ENCODE measurements at regions not wholly inside any gene's neighbourhood (a gene's known extent, or its start where the extent isn't known, plus 50 kb on each side); places are given as distances from the start of the nearest gene placed in this dataset.
"Not testable (repeated sequence)": the region's sequence is repeated elsewhere in the genome, so short reads cannot be mapped to it uniquely, and the experiment has no call there.

DNA sequence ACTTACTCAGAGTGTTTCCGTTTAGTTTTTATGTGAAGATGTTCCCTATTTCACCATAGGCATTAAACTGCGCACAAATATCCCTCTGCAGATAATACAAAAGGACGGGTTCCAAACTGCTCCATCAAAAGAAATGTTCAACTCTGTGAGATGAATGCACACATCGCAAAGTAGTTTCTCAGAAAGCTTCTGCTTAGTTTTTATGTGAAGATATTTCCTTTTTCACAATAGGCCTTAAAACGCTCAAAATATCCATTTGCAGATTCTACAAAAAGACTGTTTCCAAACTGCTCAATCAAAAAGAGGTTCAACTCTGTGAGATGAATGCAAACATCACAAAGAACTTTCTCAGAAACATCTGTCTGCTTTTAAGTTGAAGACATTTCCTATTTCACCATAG, 1850.5 kb downstream of the UQCRFS1 start:
- H3F3A ChIP-seq (ENCODE audit: insufficient read depth, low read depth); H3K9me3 ChIP-seq (ENCODE audit: insufficient read depth, low read depth); H3K27me3 ChIP-seq (ENCODE audit: insufficient read depth, low read depth); H3K36me3 ChIP-seq (ENCODE audit: low read depth); H3K4me3 ChIP-seq; BruUV-seq (replicated peaks); H3K9me2 ChIP-seq (ENCODE audit: insufficient read depth); POLR2A ChIA-PET (ENCODE audit: unreplicated experiment); H2AFZ ChIP-seq; H3K79me2 ChIP-seq (ENCODE audit: low read depth); H4K20me1 ChIP-seq (ENCODE audit: insufficient read depth); intact Hi-C loops (cut with micrococcal nuclease; ENCODE audit: unreplicated experiment); H3K27ac ChIP-seq; H3K4me1 ChIP-seq (replicated peaks; ENCODE audit: insufficient read depth); H3K4me2 ChIP-seq; CTCF ChIA-PET; DNase-seq: not testable (repeated sequence)

DNA sequence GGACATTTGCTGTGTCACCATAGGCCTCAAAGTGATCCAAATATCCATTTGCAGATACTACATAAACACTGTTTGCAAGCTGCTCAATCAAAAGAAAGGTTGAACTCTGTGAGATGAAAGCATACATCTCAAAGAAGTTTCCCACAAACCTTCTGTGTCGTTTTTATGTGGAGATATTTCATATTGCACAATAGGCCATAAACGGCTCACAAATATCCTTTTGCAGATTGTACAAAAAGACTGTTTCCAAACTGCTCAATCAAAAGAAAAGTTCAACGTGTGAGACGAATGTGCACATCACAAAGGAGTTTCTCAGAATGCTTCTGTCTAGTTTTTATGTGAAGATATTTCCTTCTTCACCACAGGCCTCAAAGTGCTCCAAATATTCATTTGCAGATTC, 1857.4 kb downstream of the UQCRFS1 start:
- H3K4me3 ChIP-seq; H2AFZ ChIP-seq; H3K4me2 ChIP-seq; BruUV-seq (replicated peaks); H3K4me1 ChIP-seq (replicated peaks; ENCODE audit: insufficient read depth); H4K20me1 ChIP-seq (ENCODE audit: insufficient read depth); H3K9me2 ChIP-seq (ENCODE audit: insufficient read depth); DNase-seq; H3K36me3 ChIP-seq (ENCODE audit: low read depth); H3K27ac ChIP-seq; H3K79me2 ChIP-seq (ENCODE audit: low read depth); intact Hi-C loops (cut with micrococcal nuclease; ENCODE audit: unreplicated experiment); POLR2A ChIA-PET (ENCODE audit: unreplicated experiment); H3F3A ChIP-seq (ENCODE audit: insufficient read depth, low read depth); CTCF ChIA-PET; H3K27me3 ChIP-seq (ENCODE audit: insufficient read depth, low read depth); H3K9me3 ChIP-seq (ENCODE audit: insufficient read depth, low read depth): not testable (repeated sequence)

All from PC-9 (cell line).